PFSK-1 (cell line): ENCODE measurements at regions not wholly inside any gene's neighbourhood (a gene's known extent, or its start where the extent isn't known, plus 50 kb on each side); places are given as distances from the start of the nearest gene placed in this dataset.

Experiments used
- FOXP2 ChIP-seq: optimal IDR thresholded peaks from 2 replicates; pipeline ENCODE3; 2011; ENCODE audit warnings: borderline replicate concordance, control low read depth, inconsistent platforms; ENCODE audit not compliant: insufficient read depth; ENCODE audit errors: extremely low read length, extremely low read depth
- POLR2AphosphoS5 ChIP-seq: IDR thresholded peaks from 2 replicates; pipeline ENCODE4 v1.6.1; 2012; ENCODE audit warnings: low read depth, mild to moderate bottlenecking, control low read depth, low read length, moderate library complexity
- REST ChIP-seq, 2 experiments: IDR thresholded peaks; 2 replicates each; pipeline versions ENCODE4 v1.6.1 to v1.8.0; 2011 to 2012; ENCODE audit warnings: low read depth in 2 of 2, low read length in 2 of 2, control low read depth in 1 of 2, inconsistent platforms in 1 of 2, mild to moderate bottlenecking in 1 of 2, moderate library complexity in 1 of 2; ENCODE audit not compliant: insufficient read depth in 1 of 2
- SIN3A ChIP-seq: IDR thresholded peaks from 2 replicates; pipeline ENCODE4 v1.6.1; 2012; ENCODE audit warnings: mild to moderate bottlenecking, low read length, moderate library complexity, borderline replicate concordance; ENCODE audit not compliant: insufficient read depth
- TAF1 ChIP-seq: IDR thresholded peaks from 2 replicates; pipeline ENCODE4 v1.6.1; 2012; ENCODE audit warnings: low read length, control low read depth, borderline replicate concordance; ENCODE audit not compliant: insufficient read depth

DNA sequence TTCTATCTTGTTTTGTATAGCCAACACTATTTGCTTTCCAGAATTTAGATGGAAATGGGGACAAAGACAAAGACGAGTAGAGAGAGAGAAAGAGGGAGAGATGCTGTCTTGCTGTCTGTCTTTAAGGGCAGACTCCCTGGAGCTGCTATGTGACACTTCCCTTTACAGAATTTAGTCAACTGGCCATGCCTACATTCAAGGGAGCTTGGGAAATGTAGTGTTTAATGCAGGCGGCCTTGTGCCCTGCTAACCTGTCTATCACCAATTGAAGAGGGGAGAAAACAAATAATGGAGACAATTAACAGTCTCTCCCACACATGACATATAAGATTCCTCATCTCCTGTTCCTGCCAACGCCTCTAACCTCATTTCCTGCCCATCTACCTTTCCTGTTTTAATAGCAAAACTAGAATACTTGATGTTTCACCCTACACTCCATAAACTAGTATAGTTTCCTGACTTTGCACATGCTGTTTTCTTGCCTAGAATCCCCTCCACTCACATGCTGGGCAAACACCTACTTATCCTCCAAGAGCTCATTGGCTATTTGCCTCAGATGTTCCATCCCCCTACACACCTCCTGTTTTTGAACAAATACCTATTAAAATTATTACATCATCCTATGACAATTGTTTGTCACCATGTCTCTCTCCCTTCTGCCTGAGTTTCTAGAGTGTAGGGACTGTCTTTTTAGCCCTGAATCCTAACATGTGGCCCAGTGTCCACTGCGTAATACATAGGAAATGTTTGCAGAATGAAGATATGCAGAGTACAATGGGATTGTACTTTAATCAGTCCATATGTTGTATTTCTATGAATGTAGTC lies 117.2 kb downstream of the SLC25A24 start:
- TF ChIP-seq SIN3A = no peak
- no peak for TF ChIP-seq TAF1
- no peak for TF ChIP-seq FOXP2
- TF ChIP-seq POLR2AphosphoS5 = 0 out of 2 replicates have a peak, but pooled peaks have one; percentile 35
- TF ChIP-seq REST (IDR thresholded peaks at IDR 0.05; ENCODE audit: insufficient read depth in 1 of 2, low read depth in 2 of 2, low read length in 2 of 2) = 0 out of 4 replicates have a peak, but pooled peaks of 1 of the 2 experiments have one; percentile 57

DNA sequence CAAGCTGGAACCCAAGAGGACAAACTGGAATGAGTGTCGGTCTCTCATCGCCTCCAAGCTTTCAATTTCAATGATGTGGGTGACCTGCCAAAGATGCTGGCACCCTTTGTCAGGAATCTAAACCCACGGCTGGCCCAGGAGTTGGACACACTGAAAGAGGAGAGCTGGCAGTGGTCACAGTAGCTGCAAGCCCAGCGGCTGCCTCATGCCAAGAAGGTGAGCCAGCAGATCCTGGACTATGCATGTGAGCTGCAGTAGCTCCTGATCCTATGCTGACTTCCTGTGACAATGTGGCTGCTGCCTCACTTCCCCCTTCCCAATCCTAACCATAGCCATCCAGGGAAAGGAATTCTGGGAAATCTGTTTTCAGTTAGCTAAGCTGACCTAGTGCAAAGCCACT lies 117.0 kb upstream of the VAV3 start:
- TF ChIP-seq TAF1 (no peak), SIN3A (no peak), POLR2AphosphoS5 (no peak), REST (IDR thresholded peaks at IDR 0.05; ENCODE audit: insufficient read depth in 1 of 2, low read depth in 2 of 2, low read length in 2 of 2) (no peak), FOXP2 (no peak)

DNA sequence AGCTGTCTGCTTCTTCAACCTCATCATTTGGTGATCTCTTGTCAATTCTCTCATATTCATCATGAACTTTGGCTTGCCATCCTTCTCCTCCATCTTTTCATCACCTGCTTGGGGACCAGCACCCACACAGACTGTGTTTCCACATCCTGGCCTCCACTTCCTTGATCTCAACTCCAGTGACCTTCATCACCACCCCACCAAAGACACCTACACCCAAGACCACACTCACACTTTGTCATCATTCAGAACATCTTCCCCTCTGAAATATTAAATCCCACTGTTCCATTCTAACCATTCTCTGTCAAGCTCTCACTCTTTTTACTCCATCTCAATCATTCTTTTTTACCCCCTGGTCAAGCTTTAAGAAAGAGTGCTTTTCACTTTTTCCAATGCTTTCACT lies 115.5 kb upstream of the VAV3 start:
- TF ChIP-seq TAF1 = no peak
- TF ChIP-seq SIN3A = no peak
- TF ChIP-seq POLR2AphosphoS5 = no peak
- no peak for TF ChIP-seq REST (IDR thresholded peaks at IDR 0.05; ENCODE audit: insufficient read depth in 1 of 2, low read depth in 2 of 2, low read length in 2 of 2)
- no peak for TF ChIP-seq FOXP2

DNA sequence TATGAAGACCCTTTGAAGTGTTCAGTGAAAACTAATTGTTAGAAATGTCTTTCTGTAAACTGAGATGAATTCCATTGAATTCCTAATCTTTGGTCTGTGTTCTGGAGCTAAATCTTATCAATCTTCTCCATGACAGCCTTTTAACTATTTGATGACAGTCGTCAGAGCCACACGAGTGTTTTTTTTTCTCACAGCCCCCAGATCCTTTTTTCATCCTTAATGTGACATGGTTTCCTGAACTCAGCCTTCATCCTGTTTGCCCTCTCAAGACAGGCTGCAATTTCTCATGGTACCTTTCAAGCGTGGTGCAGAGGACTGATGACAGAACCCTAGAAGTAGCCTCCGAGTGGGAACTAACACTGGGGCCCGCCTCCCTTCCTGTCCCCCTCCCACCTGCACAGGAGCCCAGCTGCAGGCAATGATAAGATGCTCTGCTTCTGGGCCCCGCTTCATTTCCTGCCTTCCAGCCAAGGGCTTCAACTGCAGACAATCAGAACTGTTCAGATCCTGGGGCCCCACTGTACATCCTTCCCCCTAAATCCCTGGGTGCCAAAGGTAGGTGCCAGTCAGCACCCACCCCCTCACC lies 114.6 kb upstream of the VAV3 start:
- TF ChIP-seq SIN3A = no peak
- TF ChIP-seq POLR2AphosphoS5 = no peak
- no peak for TF ChIP-seq REST (IDR thresholded peaks at IDR 0.05; ENCODE audit: insufficient read depth in 1 of 2, low read depth in 2 of 2, low read length in 2 of 2)
- TF ChIP-seq FOXP2 = no peak
- TF ChIP-seq TAF1 = no peak
